HG03354 (cell line): ENCODE measurements at regions not wholly inside any gene's neighbourhood (a gene's known extent, or its start where the extent isn't known, plus 50 kb on each side); places are given as distances from the start of the nearest gene placed in this dataset.

Experiments used
- ATAC-seq: cut with Tn5 transposase; IDR thresholded peaks from one replicate; pipeline ENCODE4 v1.9.1; 2021; ENCODE audit warnings: mild to moderate bottlenecking; ENCODE audit not compliant: unreplicated experiment, poor library complexity, severe bottlenecking

GRCh38 chr3:70849911-70850699 lies 537.7 kb upstream of the MDFIC2 start:
- no peak for ATAC-seq

- no peak for ATAC-seq
These were observed 527.9 kb upstream of the MDFIC2 start for GRCh38 chr3:70840106-70840870.

GRCh38 chr3:70833239-70833960 lies 521.0 kb upstream of the MDFIC2 start:
- no peak for ATAC-seq

GRCh38 chr3:70832834-70833205 lies 520.4 kb upstream of the MDFIC2 start:
- no peak for ATAC-seq

GRCh38 chr3:70832089-70832833 lies 519.8 kb upstream of the MDFIC2 start:
- no peak for ATAC-seq

GRCh38 chr3:70829092-70829491 lies 516.7 kb upstream of the MDFIC2 start:
- no peak for ATAC-seq

GRCh38 chr3:70824773-70825172 lies 512.3 kb upstream of the MDFIC2 start:
- ATAC-seq = no peak

GRCh38 chr3:70824078-70824477 lies 511.6 kb upstream of the MDFIC2 start:
- ATAC-seq = no peak

GRCh38 chr3:70823622-70824021 lies 511.2 kb upstream of the MDFIC2 start:
- ATAC-seq = no peak

- ATAC-seq = no peak
These were observed 510.2 kb upstream of the MDFIC2 start for GRCh38 chr3:70822669-70823068.

- no peak for ATAC-seq
These were observed 509.2 kb upstream of the MDFIC2 start for GRCh38 chr3:70821602-70822001.

GRCh38 chr3:70820397-70820796 lies 508.0 kb upstream of the MDFIC2 start:
- ATAC-seq = no peak

GRCh38 chr3:70818145-70818544 lies 505.7 kb upstream of the MDFIC2 start:
- ATAC-seq = no peak

- ATAC-seq = no peak
These were observed 503.9 kb upstream of the MDFIC2 start for GRCh38 chr3:70816346-70816745.

GRCh38 chr3:70815817-70816216 lies 503.4 kb upstream of the MDFIC2 start:
- ATAC-seq = no peak

GRCh38 chr3:70813311-70813710 lies 500.9 kb upstream of the MDFIC2 start:
- ATAC-seq = no peak

- no peak for ATAC-seq
These were observed 499.4 kb upstream of the MDFIC2 start for GRCh38 chr3:70811880-70812279.

- ATAC-seq = no peak
These were observed 496.4 kb upstream of the MDFIC2 start for GRCh38 chr3:70808881-70809280.

- no peak for ATAC-seq
These were observed 494.1 kb upstream of the MDFIC2 start for GRCh38 chr3:70806556-70806955.

GRCh38 chr3:70806021-70806420 lies 493.6 kb upstream of the MDFIC2 start:
- ATAC-seq = no peak
